ENCODE measurements at regions not wholly inside any gene's neighbourhood (a gene's known extent, or its start where the extent isn't known, plus 50 kb on each side); places are given as distances from the start of the nearest gene placed in this dataset.

DNA sequence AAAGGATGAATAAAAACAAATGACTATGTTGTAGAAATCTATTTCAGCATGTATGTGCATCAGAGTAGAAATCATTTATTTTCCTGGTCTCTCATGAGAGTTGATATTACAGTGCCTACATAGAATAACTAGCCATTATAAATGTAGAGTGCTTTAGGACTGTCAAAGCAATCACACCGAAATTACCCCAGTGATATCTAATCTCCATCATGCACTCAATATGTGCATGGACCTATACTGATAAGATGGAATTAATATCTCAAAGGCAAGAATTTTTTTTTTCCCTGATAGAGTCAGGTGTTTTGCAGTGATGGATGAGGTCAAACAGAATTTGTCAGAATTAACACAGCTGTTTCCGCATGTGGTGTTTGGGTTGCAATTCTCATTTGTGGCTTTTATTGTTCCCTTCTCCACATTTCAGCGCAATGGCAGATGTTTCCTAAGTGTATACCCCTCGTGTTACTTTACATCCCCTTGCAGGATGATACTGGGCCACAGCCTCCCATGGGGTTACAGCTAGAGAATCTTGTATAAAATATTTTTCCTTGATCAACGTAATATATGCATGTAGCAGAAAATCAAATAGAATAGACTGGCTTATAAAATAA is 298.8 kb downstream of the RASEF start:
- TF ChIP-seq POLR2AphosphoS5 (IDR thresholded peaks at IDR 0.05) = no peak
- TF ChIP-seq CTCF (IDR thresholded peaks at IDR 0.05) = no peak

All from suprapubic skin (tissue), 3 donors.